Ovary (tissue), 7 donors: ENCODE measurements at regions not wholly inside any gene's neighbourhood (a gene's known extent, or its start where the extent isn't known, plus 50 kb on each side); places are given as distances from the start of the nearest gene placed in this dataset.

ENCODE experiments used
- DNase-seq, 5 donors: peaks; one replicate each; pipeline ENCODE4 v3.0.0-alpha.2; 2019 to 2020
- H3K27ac ChIP-seq, 2 donors: fragments of 200-600 bp; one replicate each; pipeline versions ENCODE4 v1.5.1 to v1.8.0; 2019 to 2022
- H3K27me3 ChIP-seq: fragments of 200-600 bp; one replicate; pipeline ENCODE4 v1.8.0; 2022
- H3K36me3 ChIP-seq: fragments of 200-600 bp; sonication (generic); one replicate; pipeline ENCODE4 v1.5.1; 2019
- H3K4me1 ChIP-seq: one replicate; pipeline ENCODE4 v1.8.1; 2013; ENCODE audit warnings: mild to moderate bottlenecking, moderate library complexity; ENCODE audit not compliant: insufficient read depth
- H3K4me3 ChIP-seq: fragments of 200-600 bp; sonication (generic); one replicate; pipeline ENCODE4 v1.5.1; 2017
- H3K9me3 ChIP-seq, 2 donors: fragments of 200-600 bp in 1 of 2; sonication (generic) in 1 of 2; one replicate each; pipeline versions ENCODE4 v1.5.1 to v1.8.1; 2013 to 2019; ENCODE audit warnings: mild to moderate bottlenecking in 1 of 2, moderate library complexity in 1 of 2
- EP300 ChIP-seq: sonication (generic); formaldehyde crosslinking; IDR thresholded peaks from one replicate; pipeline ENCODE4 v1.6.1; 2017; ENCODE audit warnings: antibody characterized with exemption
- POLR2A ChIP-seq: fragments of 450-650 bp; IDR thresholded peaks from one replicate; pipeline ENCODE4 v1.6.1; 2017; ENCODE audit warnings: antibody characterized with exemption, mild to moderate bottlenecking, moderate library complexity
- WGBS, 3 donors: extraction: QIAGEN DNeasy Blood & Tissue Kit in 1 of 3; methylation state at CpG; one replicate each; pipeline versions ENCODE4 v1.1.5 to v1.1.7; 2013 to 2017; 5-methylcytosine and 5-hydroxymethylcytosine counted together
- intact Hi-C, 4 donors: fragments of 100-400 bp; cut with DNase I; formaldehyde crosslinking; loops; one replicate each; pipeline versions ENCODE4 v1.11.0 to v1.15.1; 2022 to 2023
- TF ChIP-seq, protein P1 (sequence below), 3 donors: fragments of 450-650 bp in 2 of 3; fragments of 200-600 bp in 1 of 3; IDR thresholded peaks; one replicate each; pipeline versions ENCODE4 v1.5.1 to v1.8.0; 2016 to 2022; ENCODE audit warnings: antibody characterized with exemption in 3 of 3, mild to moderate bottlenecking in 1 of 3
- donor health status: DM: no; HTN: no; CAD: no; lungs with moderate emphysema.
- donor health status: DM: no; HTN: no; CAD: no.
- donor health status: Bipolar disorder and iron deficiency.
- donor health status: DM: no; HTN: no; CAD: no.
- donor health status: DM: yes; HTN: yes; CAD: no.

DNA sequence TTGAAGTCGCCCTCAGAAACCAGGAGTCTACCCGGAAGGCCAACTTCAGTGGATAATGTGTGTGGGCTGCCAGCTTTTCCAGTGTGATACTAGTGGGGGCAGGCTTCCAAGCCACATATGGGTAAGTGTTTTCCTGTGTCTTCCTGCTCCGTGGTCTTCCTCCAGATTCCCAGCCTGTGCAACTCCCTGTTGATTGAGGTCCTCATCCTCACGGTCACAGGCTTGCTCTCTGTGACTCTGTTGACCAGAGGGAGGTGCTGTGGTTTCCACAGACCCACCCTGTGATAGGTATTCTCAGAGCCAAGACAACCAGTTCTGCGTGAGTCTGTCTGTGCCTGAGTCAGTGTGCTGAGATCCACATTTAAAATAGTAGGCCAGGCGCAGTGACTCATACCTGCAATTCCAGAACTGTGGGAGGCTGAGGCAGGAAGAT, 388.0 kb upstream of the IRX2 start:
- Histone ChIP-seq H3K27me3 (no peaks in the 10 kb centered on the region), H3K4me3 (no peak overlapping the region), H3K27ac (no peak overlapping the region), H3K36me3 (no peaks in the 10 kb centered on the region), H3K4me1 (no peaks in the 10 kb centered on the region), H3K9me3 (no peaks in the 10 kb centered on the region)
- no peak for TF ChIP-seq EP300
- TF ChIP-seq, protein P1, sequence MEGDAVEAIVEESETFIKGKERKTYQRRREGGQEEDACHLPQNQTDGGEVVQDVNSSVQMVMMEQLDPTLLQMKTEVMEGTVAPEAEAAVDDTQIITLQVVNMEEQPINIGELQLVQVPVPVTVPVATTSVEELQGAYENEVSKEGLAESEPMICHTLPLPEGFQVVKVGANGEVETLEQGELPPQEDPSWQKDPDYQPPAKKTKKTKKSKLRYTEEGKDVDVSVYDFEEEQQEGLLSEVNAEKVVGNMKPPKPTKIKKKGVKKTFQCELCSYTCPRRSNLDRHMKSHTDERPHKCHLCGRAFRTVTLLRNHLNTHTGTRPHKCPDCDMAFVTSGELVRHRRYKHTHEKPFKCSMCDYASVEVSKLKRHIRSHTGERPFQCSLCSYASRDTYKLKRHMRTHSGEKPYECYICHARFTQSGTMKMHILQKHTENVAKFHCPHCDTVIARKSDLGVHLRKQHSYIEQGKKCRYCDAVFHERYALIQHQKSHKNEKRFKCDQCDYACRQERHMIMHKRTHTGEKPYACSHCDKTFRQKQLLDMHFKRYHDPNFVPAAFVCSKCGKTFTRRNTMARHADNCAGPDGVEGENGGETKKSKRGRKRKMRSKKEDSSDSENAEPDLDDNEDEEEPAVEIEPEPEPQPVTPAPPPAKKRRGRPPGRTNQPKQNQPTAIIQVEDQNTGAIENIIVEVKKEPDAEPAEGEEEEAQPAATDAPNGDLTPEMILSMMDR (IDR thresholded peaks at IDR 0.05), result no peak
- TF ChIP-seq POLR2A, result no peak
- intact Hi-C loops, result no loop called here
- no peak for DNase-seq
- WGBS, 3 donors, result 57 to 60% (median 58%) methylated on average over 6 of the region's 6 CpGs

GRCh38 chr5:3131161-3131560, 379.7 kb upstream of the IRX2 start:
- 49 to 67% (median 55%) methylated on average over 8 of the region's 8 CpGs for WGBS, 3 donors

GRCh38 chr5:3129252-3129651, 377.8 kb upstream of the IRX2 start:
- TF ChIP-seq, protein P1 (IDR thresholded peaks at IDR 0.05), result no peak
- no peak for TF ChIP-seq EP300
- no peak for TF ChIP-seq POLR2A
- WGBS, 3 donors, result 85 to 93% (median 92%) methylated on average over 4 of the region's 4 CpGs
- no peak for DNase-seq
- H3K27me3 ChIP-seq, result no peaks in the 10 kb centered on the region
- intact Hi-C loops, result no loop called here
- H3K4me3 ChIP-seq, result no peak overlapping the region
- no peaks in the 10 kb centered on the region for H3K9me3 ChIP-seq
- no peaks in the 10 kb centered on the region for H3K36me3 ChIP-seq
- no peak overlapping the region for H3K27ac ChIP-seq
- no peaks in the 10 kb centered on the region for H3K4me1 ChIP-seq

More at GRCh38 chr5:3131161-3131560, 379.7 kb upstream of the IRX2 start:
- H3K9me3 ChIP-seq, result no peaks in the 10 kb centered on the region
- intact Hi-C loops, result no loop called here
- TF ChIP-seq POLR2A (no peak), EP300 (no peak)
- TF ChIP-seq, protein P1 (IDR thresholded peaks at IDR 0.05), result no peak
- H3K36me3 ChIP-seq, result no peaks in the 10 kb centered on the region
- no peak overlapping the region for H3K4me3 ChIP-seq
- no peak for DNase-seq
- H3K27ac ChIP-seq, result no peak overlapping the region
- no peaks in the 10 kb centered on the region for H3K4me1 ChIP-seq
- H3K27me3 ChIP-seq, result no peaks in the 10 kb centered on the region

DNA sequence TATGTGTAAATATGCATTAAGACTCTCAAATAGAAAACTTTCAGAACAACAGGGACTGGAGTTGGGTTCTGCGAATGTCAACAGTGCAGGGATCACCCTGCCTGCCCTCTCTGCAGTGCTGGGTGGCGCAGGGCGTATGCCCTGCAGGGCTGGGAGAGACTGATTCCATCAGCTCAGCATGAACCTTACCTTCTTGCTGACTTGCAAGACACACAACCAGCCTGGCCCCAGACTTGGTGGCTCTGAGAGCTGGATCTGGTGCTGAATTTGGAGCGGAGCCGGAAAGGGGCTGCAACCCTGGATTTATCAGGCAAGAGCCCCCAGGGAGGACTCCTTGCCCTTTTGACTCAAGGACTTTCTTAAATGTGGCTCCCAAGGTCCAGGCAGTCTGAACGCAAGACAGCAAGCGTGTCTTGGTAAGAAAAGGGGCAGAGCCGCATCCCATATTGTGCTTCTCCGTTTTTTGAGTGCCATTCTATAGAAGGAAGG, 376.0 kb upstream of the IRX2 start:
- no peak overlapping the region for H3K27ac ChIP-seq
- intact Hi-C loops, result no loop called here
- DNase-seq, result no peak
- H3K9me3 ChIP-seq, result no peaks in the 10 kb centered on the region
- H3K4me1 ChIP-seq, result no peaks in the 10 kb centered on the region
- no peaks in the 10 kb centered on the region for H3K36me3 ChIP-seq
- 86 to 89% (median 88%) methylated on average over 9 of the region's 9 CpGs for WGBS, 3 donors
- H3K27me3 ChIP-seq, result no peaks in the 10 kb centered on the region
- H3K4me3 ChIP-seq, result no peak overlapping the region
- TF ChIP-seq, protein P1 (IDR thresholded peaks at IDR 0.05), result no peak
- TF ChIP-seq EP300 (no peak), POLR2A (no peak)
